ENCODE measurements at regions not wholly inside any gene's neighbourhood (a gene's known extent, or its start where the extent isn't known, plus 50 kb on each side); places are given as distances from the start of the nearest gene placed in this dataset.
"Not testable (repeated sequence)": the region's sequence is repeated elsewhere in the genome, so short reads cannot be mapped to it uniquely, and the experiment has no call there.

GRCh38 chr3:148532774-148533173 is 164.9 kb upstream of the AGTR1 start:
- ATAC-seq: no peak
- intact Hi-C loops (cut with micrococcal nuclease): no loop called here
- DNase-seq: no peak

- intact Hi-C loops (cut with micrococcal nuclease): no loop called here
- no peak for DNase-seq
Measured at GRCh38 chr3:148534089-148534988, 163.4 kb upstream of the AGTR1 start.

GRCh38 chr3:148535001-148535400 is 162.7 kb upstream of the AGTR1 start:
- intact Hi-C loops (cut with micrococcal nuclease): no loop called here
- no peak for ATAC-seq
- no peak for DNase-seq

More at GRCh38 chr3:148534089-148534988, 163.4 kb upstream of the AGTR1 start:
- ATAC-seq: no peak

- intact Hi-C loops (cut with micrococcal nuclease): no loop called here
- no peak for ATAC-seq
- no peak for DNase-seq
Measured at GRCh38 chr3:148540266-148540665, 157.4 kb upstream of the AGTR1 start.

GRCh38 chr3:148540851-148541250 is 156.9 kb upstream of the AGTR1 start:
- DNase-seq (no peak), ATAC-seq (no peak)
- intact Hi-C loops (cut with micrococcal nuclease): no loop called here

GRCh38 chr3:148546959-148547358 is 150.7 kb upstream of the AGTR1 start:
- ATAC-seq: no peak
- no peak for DNase-seq
- intact Hi-C loops (cut with micrococcal nuclease): no loop called here

GRCh38 chr3:148551767-148552260 is 145.9 kb upstream of the AGTR1 start:
- intact Hi-C loops (cut with micrococcal nuclease): no loop called here
- DNase-seq (no peak), ATAC-seq (no peak)

GRCh38 chr3:148554367-148554766 is 143.3 kb upstream of the AGTR1 start:
- DNase-seq (no peak), ATAC-seq (no peak)
- intact Hi-C loops (cut with micrococcal nuclease): no loop called here

- ATAC-seq: no peak
- no peak for DNase-seq
- intact Hi-C loops (cut with micrococcal nuclease): no loop called here
Measured at GRCh38 chr3:148556664-148557063, 141.0 kb upstream of the AGTR1 start.

GRCh38 chr3:148577579-148577978 is 120.1 kb upstream of the AGTR1 start:
- intact Hi-C loops (cut with micrococcal nuclease); ATAC-seq; DNase-seq: not testable (repeated sequence)

GRCh38 chr3:148582126-148582525 is 115.6 kb upstream of the AGTR1 start:
- DNase-seq (no peak), ATAC-seq (peak; percentile 82)
- intact Hi-C loops (cut with micrococcal nuclease): no loop called here

GRCh38 chr3:148583793-148584192 is 113.9 kb upstream of the AGTR1 start:
- ATAC-seq (no peak), DNase-seq (no peak)
- intact Hi-C loops (cut with micrococcal nuclease): no loop called here

- intact Hi-C loops (cut with micrococcal nuclease): no loop called here
- no peak for DNase-seq
- ATAC-seq: no peak
Measured at GRCh38 chr3:148584438-148584837, 113.3 kb upstream of the AGTR1 start.

- intact Hi-C loops (cut with micrococcal nuclease): no loop called here
- ATAC-seq: no peak
- DNase-seq: no peak
Measured at GRCh38 chr3:148585671-148586379, 111.9 kb upstream of the AGTR1 start.

- DNase-seq (no peak), ATAC-seq (no peak)
- intact Hi-C loops (cut with micrococcal nuclease): no loop called here
Measured at GRCh38 chr3:148588291-148588690, 109.4 kb upstream of the AGTR1 start.

- intact Hi-C loops (cut with micrococcal nuclease): no loop called here
- ATAC-seq (no peak), DNase-seq (no peak)
Measured at GRCh38 chr3:148591525-148591924, 106.2 kb upstream of the AGTR1 start.

- DNase-seq (no peak), ATAC-seq (no peak)
- intact Hi-C loops (cut with micrococcal nuclease): no loop called here
Measured at GRCh38 chr3:148598619-148599018, 99.1 kb upstream of the AGTR1 start.

- DNase-seq: no peak
- no peak for ATAC-seq
- intact Hi-C loops (cut with micrococcal nuclease): no loop called here
Measured at GRCh38 chr3:148599481-148599880, 98.2 kb upstream of the AGTR1 start.

- intact Hi-C loops (cut with micrococcal nuclease): no loop called here
- ATAC-seq (no peak), DNase-seq (no peak)
Measured at GRCh38 chr3:148600440-148600839, 97.3 kb upstream of the AGTR1 start.
